PC-3 (cell line): ENCODE measurements at regions not wholly inside any gene's neighbourhood (a gene's known extent, or its start where the extent isn't known, plus 50 kb on each side); places are given as distances from the start of the nearest gene placed in this dataset.

Experiments used
- CTCF ChIP-seq: fragments of 300-600 bp; sonication (generic); conservative IDR thresholded peaks from 2 replicates; pipeline ENCODE4 v1.5.1; 2017; ENCODE audit warnings: antibody characterized with exemption, low read depth, mild to moderate bottlenecking, low read length
- EZH2 ChIP-seq: fragments of 300-600 bp; sonication (generic); IDR thresholded peaks from one replicate; pipeline ENCODE4 v1.6.1; 2017; ENCODE audit warnings: antibody characterized with exemption, mild to moderate bottlenecking, low read length; ENCODE audit not compliant: unreplicated experiment
- EZH2phosphoT487 ChIP-seq: fragments of 300-600 bp; sonication (generic); IDR thresholded peaks from 2 replicates; pipeline ENCODE4 v1.6.1; 2018; ENCODE audit warnings: mild to moderate bottlenecking, antibody characterized with exemption, low read length, borderline replicate concordance

GRCh38 chr17:64781014-64781756, 119.1 kb upstream of the SMURF2 start:
- TF ChIP-seq CTCF (no peak), EZH2 (no peak), EZH2phosphoT487 (no peak)
